HG03558 (cell line): ENCODE measurements at regions not wholly inside any gene's neighbourhood (a gene's known extent, or its start where the extent isn't known, plus 50 kb on each side); places are given as distances from the start of the nearest gene placed in this dataset.

Source experiments
- ATAC-seq: cut with Tn5 transposase; IDR thresholded peaks from one replicate; pipeline ENCODE4 v1.9.1; 2021; ENCODE audit warnings: moderate number of reproducible peaks; ENCODE audit not compliant: unreplicated experiment; ENCODE audit errors: extremely low read depth

GRCh38 chr9:120151806-120152205 is 428.2 kb downstream of the CDK5RAP2 start:
- ATAC-seq, result no peak

GRCh38 chr9:120151149-120151548 is 428.8 kb downstream of the CDK5RAP2 start:
- ATAC-seq, result no peak

GRCh38 chr9:120138955-120139354 is 441.0 kb downstream of the CDK5RAP2 start:
- no peak for ATAC-seq

- no peak for ATAC-seq
Measured at GRCh38 chr9:120137186-120137840, 442.7 kb downstream of the CDK5RAP2 start.

GRCh38 chr9:120136696-120137095 is 443.3 kb downstream of the CDK5RAP2 start:
- no peak for ATAC-seq

GRCh38 chr9:120117081-120117480 is 462.9 kb downstream of the CDK5RAP2 start:
- no peak for ATAC-seq

- no peak for ATAC-seq
Measured at GRCh38 chr9:120110520-120110919, 469.4 kb downstream of the CDK5RAP2 start.

- no peak for ATAC-seq
Measured at GRCh38 chr9:120109242-120109641, 470.7 kb downstream of the CDK5RAP2 start.

- no peak for ATAC-seq
Measured at GRCh38 chr9:120107138-120107537, 472.8 kb downstream of the CDK5RAP2 start.

- no peak for ATAC-seq
Measured at GRCh38 chr9:120104771-120105170, 475.2 kb downstream of the CDK5RAP2 start.

GRCh38 chr9:120100595-120100994 is 479.4 kb downstream of the CDK5RAP2 start:
- no peak for ATAC-seq

GRCh38 chr9:120099065-120099464 is 480.9 kb downstream of the CDK5RAP2 start:
- ATAC-seq, result no peak

GRCh38 chr9:120098584-120098983 is 481.4 kb downstream of the CDK5RAP2 start:
- no peak for ATAC-seq

GRCh38 chr9:120091206-120091605 is 488.8 kb downstream of the CDK5RAP2 start:
- ATAC-seq, result no peak

- no peak for ATAC-seq
Measured at GRCh38 chr9:120080849-120081248, 499.1 kb downstream of the CDK5RAP2 start.

- no peak for ATAC-seq
Measured at GRCh38 chr9:120078112-120078511, 501.9 kb downstream of the CDK5RAP2 start.

GRCh38 chr9:120071760-120072159 is 508.2 kb downstream of the CDK5RAP2 start:
- ATAC-seq, result no peak

- no peak for ATAC-seq
Measured at GRCh38 chr9:120066315-120066714, 513.7 kb downstream of the CDK5RAP2 start.

GRCh38 chr9:120065151-120065550 is 514.8 kb downstream of the CDK5RAP2 start:
- ATAC-seq, result no peak

GRCh38 chr9:120045011-120045410 is 535.0 kb downstream of the CDK5RAP2 start:
- ATAC-seq, result no peak

- ATAC-seq, result no peak
Measured at GRCh38 chr9:120043448-120043847, 536.5 kb downstream of the CDK5RAP2 start.

GRCh38 chr9:120040896-120041295 is 539.1 kb downstream of the CDK5RAP2 start:
- ATAC-seq, result no peak

GRCh38 chr9:120038342-120038741 is 541.6 kb downstream of the CDK5RAP2 start:
- no peak for ATAC-seq
